Right hindlimb (tissue), 1 donor: ENCODE measurements at regions not wholly inside any gene's neighbourhood (a gene's known extent, or its start where the extent isn't known, plus 50 kb on each side); places are given as distances from the start of the nearest gene placed in this dataset.

Source experiments
- DNase-seq: peaks from one replicate; pipeline ENCODE4 v3.0.0-alpha.2; 2018

GRCh38 chr15:92305343-92305742 is 88.3 kb upstream of the ST8SIA2 start:
- DNase-seq = no peak

GRCh38 chr15:92306663-92307062 is 87.0 kb upstream of the ST8SIA2 start:
- no peak for DNase-seq

- no peak for DNase-seq
Observed at GRCh38 chr15:92315144-92315543, 78.5 kb upstream of the ST8SIA2 start.

- DNase-seq = no peak
Observed at GRCh38 chr15:92315595-92316211, 78.0 kb upstream of the ST8SIA2 start.

GRCh38 chr15:92316586-92317295 is 76.9 kb upstream of the ST8SIA2 start:
- DNase-seq = no peak

GRCh38 chr15:92320012-92320699 is 73.5 kb upstream of the ST8SIA2 start:
- DNase-seq = no peak

GRCh38 chr15:92322566-92323355 is 70.9 kb upstream of the ST8SIA2 start:
- DNase-seq = peak; percentile 44

- DNase-seq = no peak
Observed at GRCh38 chr15:92323525-92323924, 70.2 kb upstream of the ST8SIA2 start.

GRCh38 chr15:92324101-92324963 is 69.3 kb upstream of the ST8SIA2 start:
- peak; percentile 81 for DNase-seq

GRCh38 chr15:92326236-92326635 is 67.4 kb upstream of the ST8SIA2 start:
- no peak for DNase-seq

- DNase-seq = no peak
Observed at GRCh38 chr15:92327033-92327432, 66.6 kb upstream of the ST8SIA2 start.

- no peak for DNase-seq
Observed at GRCh38 chr15:92328207-92328606, 65.5 kb upstream of the ST8SIA2 start.

- no peak for DNase-seq
Observed at GRCh38 chr15:92332125-92332899, 61.4 kb upstream of the ST8SIA2 start.

- no peak for DNase-seq
Observed at GRCh38 chr15:92333709-92334108, 60.0 kb upstream of the ST8SIA2 start.

- no peak for DNase-seq
Observed at GRCh38 chr15:92336419-92336987, 57.2 kb upstream of the ST8SIA2 start.

- no peak for DNase-seq
Observed at GRCh38 chr15:92339361-92339760, 54.3 kb upstream of the ST8SIA2 start.
